GM21381 (cell line): ENCODE measurements at regions not wholly inside any gene's neighbourhood (a gene's known extent, or its start where the extent isn't known, plus 50 kb on each side); places are given as distances from the start of the nearest gene placed in this dataset.

Experiments used
- ATAC-seq: cut with Tn5 transposase; IDR thresholded peaks from one replicate; pipeline ENCODE4 v1.9.1; 2021; ENCODE audit warnings: mild to moderate bottlenecking, moderate library complexity; ENCODE audit not compliant: unreplicated experiment

- no peak for ATAC-seq
Measured at GRCh38 chr13:80562433-80563156, 221.7 kb upstream of the SPRY2 start.

DNA sequence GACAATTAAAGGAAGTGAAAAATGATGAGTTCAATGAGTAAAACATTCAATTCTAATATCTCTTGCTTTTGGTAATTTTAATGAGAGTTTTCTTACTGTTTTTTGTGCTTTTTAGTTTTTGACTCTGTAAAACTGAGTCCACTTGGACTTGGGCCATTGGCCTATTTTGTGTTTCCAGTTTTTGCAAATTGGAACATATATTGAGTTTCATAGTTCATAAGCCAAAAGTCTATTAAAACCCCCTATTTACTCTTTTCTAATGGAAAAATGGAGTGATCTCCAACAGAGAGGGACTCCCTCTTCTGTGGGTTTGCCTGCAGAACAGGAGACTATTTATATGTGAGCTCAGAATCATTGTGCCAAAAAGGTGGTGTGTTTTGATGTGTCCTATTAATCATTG, 219.7 kb upstream of the SPRY2 start:
- ATAC-seq, result no peak

DNA sequence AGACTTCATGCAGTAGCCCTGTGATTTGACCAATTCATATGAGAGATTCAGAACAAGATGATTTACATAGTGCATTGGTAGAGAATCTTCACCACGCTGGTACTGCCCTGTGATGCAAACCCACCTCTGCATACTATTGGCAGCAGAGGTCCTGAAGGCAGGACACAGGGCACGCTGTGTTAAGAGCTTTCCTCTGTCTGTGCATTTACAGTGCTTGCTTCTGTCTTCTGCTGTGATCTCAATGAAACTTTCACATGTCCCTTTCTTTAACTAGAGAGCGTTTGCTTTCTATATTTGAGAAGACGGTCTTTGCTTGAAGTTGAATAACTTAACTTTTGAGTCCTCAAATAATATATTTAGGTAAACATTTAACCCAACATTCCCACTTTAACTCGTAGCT, 219.0 kb upstream of the SPRY2 start:
- no peak for ATAC-seq

DNA sequence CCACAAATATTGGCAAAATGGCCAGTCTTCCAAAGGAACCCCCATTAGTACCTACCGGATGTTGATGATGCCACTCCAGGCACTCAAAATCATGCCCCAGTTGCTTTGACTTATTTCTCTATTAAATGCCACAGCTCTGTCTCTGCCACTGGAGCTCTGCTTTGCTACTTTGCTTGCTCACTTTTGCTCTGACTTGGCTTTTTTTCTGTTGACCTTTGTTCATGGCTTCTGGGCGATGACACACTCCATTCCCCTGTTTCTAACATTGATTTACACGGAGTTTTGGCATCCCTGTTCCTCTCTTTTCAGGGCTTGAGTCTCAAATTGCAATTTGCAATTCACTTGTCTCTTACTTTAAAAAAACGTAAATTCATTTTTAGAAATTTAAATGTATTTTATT, 217.1 kb upstream of the SPRY2 start:
- no peak for ATAC-seq

DNA sequence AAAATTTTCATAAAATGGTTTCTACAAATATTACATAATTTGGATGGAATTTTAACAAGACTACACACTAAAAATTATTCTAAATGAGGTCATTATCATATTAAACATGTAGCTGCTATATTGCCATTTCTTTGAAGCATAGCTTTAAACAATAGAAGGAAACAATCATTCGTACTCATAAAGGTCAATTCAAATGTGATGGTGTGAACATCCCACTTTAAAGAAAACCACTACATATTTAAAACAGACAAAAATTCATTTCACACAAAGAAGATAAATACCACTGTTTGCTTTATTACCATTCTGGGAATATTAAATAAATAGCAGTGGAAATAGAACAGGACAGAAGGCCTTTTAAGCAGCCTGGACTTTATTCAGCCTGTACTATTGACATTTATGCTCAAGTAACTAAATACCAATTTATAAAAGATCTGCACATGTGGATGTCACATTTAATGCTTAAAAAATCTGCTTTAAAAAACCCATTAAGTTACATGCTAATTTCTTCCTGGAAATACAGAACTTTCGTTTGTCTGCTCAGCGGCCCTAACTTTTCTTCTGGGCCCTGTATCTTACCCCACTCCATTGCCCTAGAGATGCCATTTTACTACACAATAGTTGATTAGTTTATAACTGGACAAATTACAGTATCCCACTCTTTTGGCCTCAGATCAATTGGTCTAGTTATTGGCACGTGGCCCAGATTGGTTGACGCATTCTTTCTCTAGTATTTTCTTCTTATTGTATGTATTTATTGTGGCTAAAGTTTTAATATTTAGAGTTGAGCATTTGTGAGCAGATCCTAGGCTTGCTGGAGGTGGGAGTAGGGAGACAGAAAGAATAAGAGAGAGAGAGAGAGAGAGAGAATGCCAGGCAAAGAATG, 215.1 kb upstream of the SPRY2 start:
- ATAC-seq, result no peak

- ATAC-seq, result no peak
Measured at GRCh38 chr13:80552851-80553440, 212.0 kb upstream of the SPRY2 start.

DNA sequence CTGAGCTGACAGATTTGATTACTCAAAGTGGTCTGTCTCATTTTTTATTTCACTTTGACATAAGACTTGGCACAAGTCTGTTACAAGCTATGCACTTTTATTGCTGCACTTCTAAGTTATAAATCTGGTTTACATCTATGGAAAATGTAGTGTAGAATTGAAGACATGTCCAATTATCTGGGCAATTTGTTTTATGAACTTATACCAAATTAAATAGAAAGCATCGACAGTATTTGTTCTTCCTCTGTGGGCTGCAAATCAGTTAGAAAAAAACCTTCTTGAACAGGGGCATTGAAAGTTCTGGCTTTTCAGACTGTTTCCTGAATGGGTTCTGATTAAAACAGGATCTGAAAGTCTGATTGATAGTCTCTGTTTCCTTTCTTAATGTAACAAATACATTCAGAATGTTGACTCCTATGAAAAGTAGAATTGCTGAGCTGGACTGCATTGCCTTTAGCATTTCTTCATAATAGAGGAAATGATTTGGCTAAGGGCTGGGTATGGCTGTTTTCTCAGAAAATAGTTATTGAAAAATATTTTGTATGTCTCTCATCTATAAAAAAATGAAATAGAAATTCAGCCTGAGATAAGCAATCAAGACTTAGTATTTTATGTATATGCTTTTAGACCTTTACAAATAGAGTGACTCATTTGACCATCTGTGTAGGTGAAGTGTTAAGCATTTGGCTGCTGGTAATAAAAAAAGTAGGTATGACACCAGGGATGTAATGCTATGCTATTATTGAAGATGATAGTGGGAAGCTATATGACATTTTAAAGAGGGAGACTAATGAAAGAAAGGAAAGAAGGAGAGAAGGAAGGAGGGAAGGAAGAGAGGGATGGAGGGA, 210.9 kb upstream of the SPRY2 start:
- no peak for ATAC-seq

- ATAC-seq, result no peak
Measured at GRCh38 chr13:80550971-80551441, 210.1 kb upstream of the SPRY2 start.

DNA sequence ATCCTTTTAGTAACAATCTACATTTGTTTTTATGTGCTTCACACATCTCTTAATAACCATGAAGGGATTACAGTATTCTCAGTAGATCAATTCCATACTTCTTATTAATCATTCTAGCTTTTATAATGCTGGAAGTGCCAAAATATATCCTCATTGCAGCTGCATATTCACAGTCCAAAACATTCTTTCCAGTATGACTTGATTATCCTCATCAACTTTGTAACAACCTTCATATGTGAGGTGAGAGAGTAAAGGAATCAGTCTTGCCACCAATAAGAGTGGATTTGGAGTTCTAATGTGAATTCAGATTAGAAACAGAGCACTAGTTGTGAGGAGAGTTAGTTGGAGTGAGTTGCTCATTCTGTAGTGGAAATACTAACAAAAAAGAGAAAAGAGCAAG, 208.0 kb upstream of the SPRY2 start:
- no peak for ATAC-seq

- no peak for ATAC-seq
Measured at GRCh38 chr13:80547885-80548825, 207.2 kb upstream of the SPRY2 start.

DNA sequence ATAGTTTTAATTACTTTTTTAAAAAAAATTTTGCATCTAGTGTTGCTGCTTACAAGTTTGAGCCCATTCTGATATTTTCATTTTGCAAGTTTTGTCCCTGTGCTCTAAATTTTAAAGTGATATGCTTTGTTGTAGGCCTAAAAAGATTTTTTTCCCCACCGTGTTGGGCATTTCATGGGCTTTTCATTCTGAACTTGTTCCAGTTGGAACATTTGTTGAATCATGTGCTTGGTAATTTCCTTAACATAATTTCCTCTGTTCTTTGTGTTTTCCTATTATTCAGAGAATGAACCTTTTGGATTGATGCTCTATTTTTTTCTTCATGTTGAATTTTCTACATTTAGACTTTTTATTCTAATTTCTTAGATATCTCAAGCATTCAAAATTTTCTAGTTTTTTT, 206.4 kb upstream of the SPRY2 start:
- no peak for ATAC-seq

DNA sequence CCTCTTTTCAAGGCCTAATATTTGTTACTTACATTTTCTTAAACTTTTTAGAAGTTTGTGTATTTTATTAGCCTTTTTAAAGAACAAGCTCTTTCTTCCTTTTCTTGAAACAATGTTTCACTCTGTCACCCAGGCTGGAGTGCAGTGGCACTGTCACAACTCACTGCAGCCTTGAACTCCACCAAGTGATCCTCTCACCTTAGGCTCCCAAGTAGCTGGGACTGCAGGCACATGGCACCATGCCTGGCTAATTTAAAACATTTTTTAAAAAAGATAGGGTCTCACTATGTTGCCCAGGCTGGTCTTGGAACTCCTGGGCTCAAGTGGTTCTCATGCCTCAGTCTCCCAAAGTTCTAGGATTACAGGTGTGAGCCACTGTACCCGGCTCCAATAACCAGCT, 192.2 kb upstream of the SPRY2 start:
- ATAC-seq, result no peak

GRCh38 chr13:80530902-80531301, 190.0 kb upstream of the SPRY2 start:
- ATAC-seq, result no peak

DNA sequence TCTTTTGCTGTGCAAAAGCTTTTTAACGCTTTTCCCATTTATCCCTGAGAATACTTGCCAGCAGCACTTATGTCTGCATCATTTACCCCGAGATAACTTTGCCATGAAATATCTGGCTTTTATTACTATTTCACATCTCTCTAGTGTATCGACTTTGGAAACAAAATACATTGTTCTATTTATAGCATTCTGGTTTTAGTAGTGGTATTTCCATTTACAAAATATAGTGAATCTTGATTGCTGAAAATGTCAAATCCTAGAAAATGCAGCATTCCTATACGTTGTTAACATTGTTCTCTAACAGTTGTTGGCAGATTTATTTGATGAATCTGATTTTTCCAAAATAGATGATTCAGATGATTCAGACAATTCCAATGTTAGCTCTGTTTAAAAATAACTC, 189.3 kb upstream of the SPRY2 start:
- ATAC-seq, result no peak

DNA sequence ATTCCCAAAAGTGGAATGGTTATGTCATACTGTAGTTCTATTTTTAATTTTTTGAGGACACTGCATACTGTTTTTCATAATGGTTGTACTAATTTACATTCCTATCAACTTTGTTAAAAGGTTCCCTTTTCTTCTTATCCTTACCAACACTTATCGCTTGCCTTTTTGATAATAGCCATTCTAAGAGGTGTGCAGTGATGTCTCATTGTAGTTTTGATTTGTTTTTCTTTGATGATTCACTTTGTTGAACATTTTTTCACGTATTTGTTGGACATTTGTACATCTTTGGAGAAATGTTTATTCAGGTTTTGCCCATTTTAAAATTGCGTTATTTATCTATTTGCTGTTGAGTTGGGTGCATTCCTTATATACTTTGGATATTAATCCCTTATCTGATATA, 188.8 kb upstream of the SPRY2 start:
- no peak for ATAC-seq

GRCh38 chr13:80528733-80529132, 187.8 kb upstream of the SPRY2 start:
- no peak for ATAC-seq

- ATAC-seq, result no peak
Measured at GRCh38 chr13:80527400-80527799, 186.5 kb upstream of the SPRY2 start.

DNA sequence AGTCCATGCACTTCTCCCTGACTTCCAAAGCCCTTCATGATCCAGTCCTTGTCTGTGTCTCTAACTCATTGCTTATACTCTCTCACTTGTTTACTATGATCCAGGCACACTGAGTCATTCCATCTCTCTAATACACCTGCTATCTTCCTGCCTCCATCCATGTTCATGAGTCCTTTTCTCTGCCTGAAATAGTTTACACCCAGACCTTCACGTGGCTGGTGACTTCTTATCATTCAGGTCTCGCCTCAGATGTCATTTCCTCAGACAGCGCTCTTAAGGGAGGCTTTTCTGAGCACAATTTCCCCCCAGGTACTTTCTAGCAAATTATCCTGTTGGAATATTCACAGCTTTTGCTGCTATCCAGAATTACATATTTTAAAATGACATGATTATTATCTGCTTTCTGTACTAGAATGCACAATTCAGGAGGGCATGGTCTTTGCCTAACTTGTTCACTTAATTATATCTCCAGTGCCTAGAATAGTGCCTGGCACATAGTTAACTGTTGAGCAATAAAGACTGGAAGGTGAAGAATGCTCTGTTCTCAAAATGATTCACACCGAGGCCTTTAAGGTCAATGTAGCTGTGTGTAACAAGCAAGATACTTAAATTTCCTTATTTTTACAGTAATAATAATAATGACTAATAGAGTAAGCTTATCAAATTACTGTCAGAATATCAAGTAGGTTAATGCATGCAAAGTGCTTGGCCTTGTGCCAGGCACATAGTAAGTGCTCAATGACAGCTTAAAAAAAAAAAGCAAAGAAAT, 183.7 kb upstream of the SPRY2 start:
- no peak for ATAC-seq

DNA sequence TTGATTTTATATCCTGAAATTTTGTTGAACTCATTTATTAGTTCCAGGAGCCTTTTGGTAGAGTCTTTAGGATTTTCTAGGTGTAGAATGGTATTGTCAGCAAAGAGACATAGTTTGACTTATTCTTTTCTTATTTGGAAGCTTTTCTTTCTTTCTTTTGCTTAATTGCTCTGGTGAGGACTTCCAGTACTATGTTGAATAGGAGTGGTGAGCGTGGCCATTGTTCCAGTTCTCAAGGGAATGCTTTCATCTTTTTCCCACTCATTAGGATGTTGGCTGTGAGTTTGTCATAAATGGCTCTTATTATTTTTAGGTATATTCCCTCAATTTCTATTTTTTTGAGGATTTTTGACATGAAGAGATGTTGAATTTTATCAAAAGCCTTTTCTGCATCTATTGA, 182.2 kb upstream of the SPRY2 start:
- ATAC-seq, result no peak
